GM18907 (cell line): ENCODE measurements at regions not wholly inside any gene's neighbourhood (a gene's known extent, or its start where the extent isn't known, plus 50 kb on each side); places are given as distances from the start of the nearest gene placed in this dataset.
"Not testable (repeated sequence)": the region's sequence is repeated elsewhere in the genome, so short reads cannot be mapped to it uniquely, and the experiment has no call there.

Experiments
- ATAC-seq: cut with Tn5 transposase; IDR thresholded peaks from one replicate; pipeline ENCODE4 v1.9.1; 2021; ENCODE audit warnings: mild to moderate bottlenecking, moderate library complexity; ENCODE audit not compliant: unreplicated experiment

DNA sequence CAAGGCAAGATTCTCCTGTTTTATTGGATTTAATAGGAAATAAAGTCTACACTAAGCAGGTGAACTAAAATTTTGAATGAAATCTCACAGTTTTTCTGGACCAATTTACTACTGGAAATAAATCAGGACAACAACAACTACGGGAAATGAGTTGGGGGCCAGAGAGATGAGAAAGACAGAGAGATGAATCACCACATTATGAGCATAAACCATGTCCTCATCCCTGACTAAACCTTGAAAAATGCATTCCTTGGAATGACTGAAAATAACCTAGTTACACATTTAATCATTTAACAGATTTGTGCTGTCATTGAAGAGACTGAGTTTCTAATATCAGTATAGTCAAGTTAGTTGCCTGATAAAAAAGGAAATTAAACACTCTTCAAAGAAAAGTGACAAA lies 608.4 kb upstream of the KCND2 start:
- ATAC-seq = no peak

DNA sequence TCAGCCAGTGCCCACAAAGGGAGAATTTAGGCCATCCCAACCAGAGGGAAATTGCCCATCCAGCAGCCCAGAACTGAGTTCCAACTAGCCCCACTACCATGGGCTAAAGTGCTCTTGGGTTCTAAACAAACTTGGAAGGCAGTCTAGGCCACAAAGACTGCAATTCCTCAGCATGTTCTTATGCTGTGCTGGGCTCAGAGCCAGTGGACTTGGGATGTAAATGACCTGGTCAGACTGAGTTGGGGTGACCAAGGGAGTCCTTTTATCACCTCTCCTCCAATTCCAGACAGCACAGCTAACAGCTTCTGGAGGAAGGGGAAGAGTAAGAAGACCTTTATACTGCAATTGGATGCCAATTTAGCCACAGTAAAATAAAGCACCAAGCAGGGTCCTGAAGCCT lies 607.2 kb upstream of the KCND2 start:
- no peak for ATAC-seq

DNA sequence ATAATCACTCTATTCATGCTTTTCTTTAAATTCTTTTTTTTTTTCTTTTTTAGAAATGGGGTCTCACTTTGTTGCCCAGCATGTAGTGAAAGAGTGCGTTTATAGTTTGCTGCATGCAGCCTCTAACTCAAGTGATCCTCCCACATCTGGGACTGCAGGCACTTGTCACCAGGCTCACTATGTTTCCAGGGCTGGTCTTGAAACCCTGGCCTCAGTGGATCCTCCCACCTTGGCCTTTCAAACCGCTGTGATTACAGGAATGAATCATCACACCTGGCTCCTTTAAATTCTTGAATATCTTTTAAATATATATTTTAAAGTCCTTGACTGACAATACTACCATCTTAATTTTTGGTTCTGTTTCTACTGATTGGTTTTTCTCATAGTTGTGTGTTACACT lies 591.6 kb upstream of the KCND2 start:
- no peak for ATAC-seq

DNA sequence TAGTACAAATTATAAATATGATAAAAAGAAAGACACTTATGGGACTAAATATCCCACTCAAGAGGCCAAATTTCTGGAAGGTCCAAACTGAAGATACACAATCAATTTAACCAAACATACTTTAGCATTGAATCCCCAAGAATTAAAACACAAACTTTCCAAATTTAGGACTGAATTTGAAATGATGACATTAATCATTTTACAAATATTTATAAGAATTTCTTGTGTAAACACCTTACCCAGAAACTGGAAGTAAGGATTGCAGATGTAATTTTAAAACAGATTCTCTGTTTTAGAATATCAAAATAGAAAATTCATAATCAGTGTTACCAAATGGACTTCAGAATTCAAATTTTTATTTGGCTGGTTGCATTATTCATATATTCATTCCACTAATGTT lies 588.2 kb upstream of the KCND2 start:
- no peak for ATAC-seq

DNA sequence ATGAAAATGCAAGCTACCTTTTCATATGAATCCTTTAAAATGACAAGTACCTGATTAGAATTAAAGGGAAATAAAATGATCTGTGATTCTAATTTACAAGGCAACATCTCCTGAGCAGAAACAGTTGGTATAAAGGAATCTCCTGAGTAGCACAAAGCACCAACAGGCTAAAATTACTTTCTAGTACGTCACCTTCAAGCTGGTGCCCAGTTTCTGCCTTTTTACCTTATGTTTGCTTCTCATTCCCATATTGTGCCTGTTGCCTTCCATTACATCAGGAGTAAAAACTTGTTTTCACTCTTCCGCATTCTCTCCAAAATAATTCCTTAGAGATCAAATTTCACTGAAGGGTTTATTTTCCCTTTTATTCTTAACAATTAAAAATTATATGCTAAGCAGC lies 587.1 kb upstream of the KCND2 start:
- ATAC-seq = no peak

DNA sequence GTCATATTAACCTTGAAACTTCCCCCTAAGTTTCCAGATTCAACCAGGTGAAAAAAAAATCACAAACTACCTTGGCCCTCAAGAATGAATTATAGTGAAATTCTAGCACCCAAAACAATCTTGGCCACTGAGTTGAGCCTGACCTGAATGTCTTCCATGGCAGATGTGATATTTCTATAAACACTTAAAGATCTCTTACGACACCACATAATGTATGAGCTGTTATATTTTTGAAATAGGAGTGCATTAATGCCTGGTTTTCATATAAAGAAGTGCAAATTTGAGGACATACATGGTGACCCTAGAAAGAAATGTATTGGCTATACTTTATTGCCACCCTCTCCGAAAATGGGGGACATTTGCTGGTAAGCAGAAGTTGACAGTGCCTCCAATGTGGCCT lies 584.1 kb upstream of the KCND2 start:
- no peak for ATAC-seq

DNA sequence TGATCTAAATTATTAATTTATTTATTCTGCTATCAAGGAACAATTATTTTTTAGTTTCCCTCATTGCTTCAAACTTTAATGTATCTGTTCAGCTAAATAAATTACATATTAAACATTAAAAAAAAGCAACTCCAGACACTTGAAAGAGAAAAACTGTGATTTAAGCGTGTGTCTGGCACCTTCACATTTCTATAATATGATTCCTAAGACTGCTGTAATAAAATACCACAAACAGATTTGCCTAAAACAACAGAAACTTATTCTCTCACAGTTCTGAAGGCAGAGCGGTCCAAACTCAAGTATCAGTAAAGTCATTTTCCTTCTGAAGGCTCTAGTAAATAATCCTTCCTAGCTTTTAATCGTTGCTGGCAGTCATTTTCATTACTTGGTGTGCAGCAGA lies 580.4 kb upstream of the KCND2 start:
- no peak for ATAC-seq

DNA sequence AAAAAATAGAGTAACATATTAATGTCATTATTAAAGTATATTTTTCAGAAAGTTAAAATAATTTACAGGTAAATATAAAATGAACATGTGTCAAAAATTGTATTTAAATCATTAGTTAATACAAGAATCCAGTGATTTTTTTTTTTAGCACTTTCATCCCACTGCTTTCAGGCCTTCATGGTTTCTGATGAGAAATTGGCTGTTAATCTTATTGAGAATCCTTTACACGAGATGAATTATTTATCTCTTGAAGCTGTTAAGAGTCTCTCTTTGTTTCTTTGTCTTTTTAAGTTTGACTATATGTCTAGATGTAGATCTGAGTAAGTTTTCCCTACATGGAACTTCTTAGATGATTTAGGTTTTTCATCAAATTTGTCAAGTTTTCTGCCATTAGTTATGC lies 578.5 kb upstream of the KCND2 start:
- ATAC-seq = no peak

DNA sequence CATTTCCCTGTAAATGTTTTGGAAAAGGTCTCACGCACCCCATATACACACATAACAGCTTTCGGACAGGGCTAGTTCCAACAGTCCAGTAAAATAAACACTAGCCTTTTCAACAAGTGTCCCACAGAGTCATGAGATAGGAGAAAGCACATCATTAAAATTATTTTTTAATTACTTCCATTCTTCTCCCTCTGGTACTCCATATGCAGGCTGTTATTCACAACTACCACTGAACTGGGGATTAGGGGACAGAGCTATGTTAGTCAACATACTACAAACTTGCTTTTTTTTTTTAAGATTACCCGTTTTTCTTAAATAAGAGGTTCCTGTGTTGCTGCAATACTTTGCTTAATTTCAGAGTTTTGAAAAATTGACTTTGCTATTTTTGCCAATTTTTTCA lies 576.6 kb upstream of the KCND2 start:
- ATAC-seq = no peak

DNA sequence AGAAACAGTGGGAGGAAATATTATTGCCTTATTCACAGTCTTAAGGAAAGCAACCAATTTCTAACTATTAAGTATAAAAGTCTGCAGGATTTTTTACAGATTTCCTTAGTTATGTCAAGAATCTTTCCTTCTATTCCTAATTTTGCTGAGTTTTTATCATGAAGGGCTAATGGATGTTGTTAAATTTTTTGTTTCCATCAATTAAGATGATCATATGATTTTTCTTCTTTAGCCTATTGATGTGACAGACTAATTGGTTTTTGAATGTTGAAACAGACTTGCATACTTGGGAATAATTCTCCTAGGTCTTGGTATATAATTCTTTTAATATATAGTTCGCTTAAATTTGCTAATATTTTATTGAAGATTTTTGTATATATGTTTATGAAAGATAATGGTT lies 569.1 kb upstream of the KCND2 start:
- no peak for ATAC-seq

DNA sequence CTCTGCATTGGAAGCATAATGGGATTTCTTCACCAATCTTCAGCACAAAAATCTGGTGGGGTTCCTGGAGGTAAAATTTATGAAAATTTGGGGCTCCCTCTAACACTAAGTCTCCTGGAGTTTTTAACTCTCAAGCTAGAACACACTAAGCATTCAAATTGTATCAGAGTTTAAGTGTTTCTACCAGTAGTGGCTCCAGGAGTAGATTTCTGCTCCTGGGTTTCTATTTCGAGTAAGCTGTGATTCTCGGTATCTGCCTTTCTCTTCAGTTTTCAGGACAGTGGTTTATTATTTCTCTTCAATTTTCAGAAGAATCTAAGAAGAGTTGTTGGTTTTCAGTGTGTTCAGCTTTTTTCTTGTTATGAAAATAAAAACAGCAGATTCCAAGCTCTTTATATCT lies 566.4 kb upstream of the KCND2 start:
- no peak for ATAC-seq

DNA sequence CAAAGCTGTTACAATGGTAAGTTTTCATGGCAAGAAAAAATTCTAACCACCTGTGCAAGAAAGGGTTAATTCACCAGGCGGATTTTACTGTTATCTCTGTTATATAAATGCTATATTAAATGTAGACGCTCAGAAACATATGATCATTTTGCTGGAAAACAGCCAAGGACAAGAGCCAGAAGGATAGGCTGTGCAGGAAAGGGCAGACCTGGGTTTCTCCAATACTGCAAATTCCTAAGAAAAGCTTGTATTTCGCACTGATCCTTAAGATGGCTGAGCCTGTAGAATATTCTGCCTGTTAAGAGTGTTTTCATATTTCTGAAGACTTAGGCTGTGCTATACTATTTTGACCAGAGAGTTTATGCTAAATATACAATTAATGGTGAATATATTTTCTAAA lies 564.1 kb upstream of the KCND2 start:
- ATAC-seq = no peak

DNA sequence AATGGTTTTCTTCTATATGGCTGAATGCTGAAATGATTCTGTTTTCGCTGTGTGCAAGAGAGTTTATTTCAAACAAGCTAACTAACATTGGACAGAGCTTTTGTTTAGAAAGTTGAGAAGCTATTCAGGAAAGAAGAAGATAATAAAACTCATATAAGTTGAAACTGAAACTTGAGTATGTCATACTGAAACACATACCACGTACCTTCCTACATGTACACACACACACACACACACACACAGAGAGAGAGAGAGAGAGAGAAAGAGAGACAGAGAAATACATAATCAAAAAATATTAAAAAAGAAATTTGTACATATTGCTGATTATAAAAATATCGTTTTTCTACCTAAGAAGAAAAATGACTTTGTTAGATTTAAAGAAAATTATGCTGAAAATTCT lies 561.9 kb upstream of the KCND2 start:
- peak; percentile 86 for ATAC-seq

DNA sequence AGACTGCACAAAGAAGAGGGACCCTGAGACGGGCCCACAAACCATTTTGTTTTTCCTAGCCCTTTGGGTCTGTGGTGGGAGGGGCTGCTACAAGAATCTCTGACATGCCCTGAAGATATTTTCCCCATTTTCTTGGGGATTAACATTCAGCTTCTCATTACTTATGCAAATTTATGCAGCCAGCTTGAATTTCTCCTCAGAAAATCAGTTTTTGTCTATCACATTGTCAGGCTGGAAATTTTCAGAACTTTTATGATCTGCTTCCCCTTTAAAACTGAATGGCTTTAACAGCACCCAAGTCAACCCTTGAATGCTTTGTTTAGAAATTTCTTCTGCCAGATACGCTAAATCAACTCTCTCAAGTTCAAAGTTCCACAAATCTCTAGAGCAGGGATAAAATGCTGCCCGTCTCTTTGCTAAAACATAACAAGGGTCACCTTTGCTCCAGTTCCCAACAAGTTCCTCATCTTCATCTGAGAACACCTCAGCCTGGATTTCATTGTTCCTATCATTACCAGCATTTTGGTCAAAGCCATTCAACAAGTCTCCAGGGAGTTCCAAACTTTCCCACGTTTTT lies 560.0 kb upstream of the KCND2 start:
- ATAC-seq = no peak

DNA sequence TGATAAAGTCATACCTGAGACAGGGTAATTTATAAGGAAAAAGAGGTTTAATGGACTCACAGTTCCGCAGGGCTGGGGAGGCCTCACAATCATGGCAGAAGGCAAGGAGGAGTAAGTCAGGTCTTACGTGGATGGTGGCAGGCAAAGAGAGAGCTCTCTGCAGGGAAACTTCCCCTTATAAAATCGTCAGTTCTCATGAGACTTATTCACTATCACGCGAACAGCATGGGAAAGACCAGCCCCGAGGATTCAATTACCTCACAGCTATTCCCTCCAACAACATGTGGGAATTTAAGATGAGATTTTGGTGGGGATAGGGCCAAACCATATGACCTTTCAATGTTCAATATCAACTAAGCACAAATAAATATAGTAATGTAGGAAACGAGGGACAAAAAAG lies 559.4 kb upstream of the KCND2 start:
- ATAC-seq = no peak

DNA sequence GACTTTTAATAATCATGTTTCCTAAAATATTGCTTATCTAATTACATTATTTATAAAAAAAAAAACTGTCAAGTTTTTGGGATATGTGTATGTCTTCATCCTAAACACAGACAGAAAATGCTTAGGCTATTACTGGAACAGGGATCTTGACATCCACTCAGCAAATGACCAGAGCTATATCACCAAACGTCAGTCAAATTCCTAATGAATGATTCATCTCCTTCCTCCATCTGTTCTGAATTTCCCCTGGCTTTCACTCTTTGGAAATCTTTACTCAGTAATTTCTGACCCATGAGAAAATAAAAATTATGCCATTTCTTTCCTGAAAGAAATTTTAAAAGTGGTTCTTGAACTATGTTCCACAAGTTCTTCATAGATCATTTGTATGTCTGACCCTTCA lies 552.4 kb upstream of the KCND2 start:
- no peak for ATAC-seq

DNA sequence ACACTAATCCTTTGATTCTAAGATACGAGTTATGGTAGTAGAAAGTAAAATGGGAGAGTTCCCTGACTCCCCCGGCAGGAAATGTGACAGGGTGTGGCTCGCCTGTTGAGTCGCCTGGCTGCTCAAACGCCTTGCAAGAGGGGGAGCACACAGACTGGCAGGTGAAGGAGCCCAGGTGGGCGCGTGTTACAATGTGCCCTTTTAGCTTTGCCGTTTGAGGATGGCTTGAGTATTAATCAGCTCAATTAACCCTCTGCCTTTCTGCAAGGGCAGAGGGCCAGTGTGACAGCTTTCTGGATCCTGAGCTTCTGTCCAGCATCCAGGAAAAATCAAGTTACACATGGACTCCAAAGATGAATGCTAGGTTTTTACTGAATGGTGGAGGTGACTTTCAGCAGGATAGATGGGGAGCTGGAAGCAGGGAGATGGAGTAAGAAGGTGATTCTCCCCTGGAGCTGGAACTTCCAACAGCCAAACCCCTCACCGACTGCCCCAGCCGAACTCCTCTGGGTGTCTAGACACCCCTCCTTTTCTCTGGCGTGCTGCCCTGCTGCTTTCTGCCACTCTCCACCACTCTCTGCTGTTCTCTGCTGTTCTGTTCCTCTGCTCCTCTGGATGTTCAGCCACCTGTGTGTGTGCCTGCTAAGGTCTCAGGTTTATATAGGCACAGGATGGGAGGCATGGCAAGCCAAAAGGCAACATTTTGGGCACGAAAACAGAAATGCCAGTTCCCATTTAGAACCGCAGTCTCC lies 548.8 kb upstream of the KCND2 start:
- no peak for ATAC-seq

DNA sequence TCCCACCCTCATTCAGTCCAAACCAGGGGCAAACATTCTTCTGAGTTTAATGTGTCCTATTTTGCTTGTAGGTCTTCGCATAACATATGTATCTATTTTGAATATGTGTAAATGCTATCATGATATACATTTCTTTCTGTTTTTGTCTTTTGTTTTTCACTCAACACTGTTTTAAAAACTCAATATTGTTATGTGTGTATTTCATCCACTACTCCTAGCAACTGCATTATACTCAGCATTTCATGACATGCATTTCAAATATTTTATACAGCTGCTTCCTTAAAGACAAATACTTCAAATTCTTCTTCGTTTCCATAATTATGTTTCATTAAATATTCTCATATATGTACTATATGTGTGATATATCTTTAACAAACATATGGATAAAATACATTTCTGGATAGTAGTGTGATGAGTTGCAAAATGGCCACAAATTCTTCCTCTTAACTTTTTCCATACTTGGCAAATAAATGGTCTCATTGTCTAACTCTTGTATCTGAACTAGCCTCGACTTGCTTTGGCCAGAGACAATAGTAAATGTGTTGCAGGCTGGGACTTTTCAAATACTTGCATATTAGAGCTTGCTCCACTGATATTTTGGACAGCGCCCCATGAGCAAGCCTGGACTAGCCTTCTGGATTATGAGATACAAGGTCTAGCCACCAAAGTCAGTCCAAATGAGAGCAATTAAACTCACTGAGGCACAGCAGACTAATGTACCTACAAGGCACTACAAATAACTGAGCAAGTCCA lies 539.7 kb upstream of the KCND2 start:
- no peak for ATAC-seq

DNA sequence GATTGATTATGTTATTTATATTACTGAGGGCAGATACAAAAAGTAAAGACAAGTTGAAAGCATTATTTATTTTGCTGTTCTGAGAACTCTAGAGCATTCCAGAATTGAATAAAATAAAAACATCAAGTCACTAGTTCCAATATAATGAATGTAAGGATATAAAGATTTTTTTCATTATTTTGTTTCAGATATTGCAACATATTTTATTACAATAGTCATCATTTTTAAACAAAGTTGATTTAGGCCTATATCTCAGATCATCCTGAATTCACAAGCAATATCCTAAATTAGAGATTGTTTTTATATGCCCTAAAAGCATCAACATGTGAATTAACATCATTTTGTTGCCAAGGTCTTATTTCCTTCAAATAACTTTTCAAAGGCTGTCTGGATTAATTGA lies 535.6 kb upstream of the KCND2 start:
- ATAC-seq = no peak

DNA sequence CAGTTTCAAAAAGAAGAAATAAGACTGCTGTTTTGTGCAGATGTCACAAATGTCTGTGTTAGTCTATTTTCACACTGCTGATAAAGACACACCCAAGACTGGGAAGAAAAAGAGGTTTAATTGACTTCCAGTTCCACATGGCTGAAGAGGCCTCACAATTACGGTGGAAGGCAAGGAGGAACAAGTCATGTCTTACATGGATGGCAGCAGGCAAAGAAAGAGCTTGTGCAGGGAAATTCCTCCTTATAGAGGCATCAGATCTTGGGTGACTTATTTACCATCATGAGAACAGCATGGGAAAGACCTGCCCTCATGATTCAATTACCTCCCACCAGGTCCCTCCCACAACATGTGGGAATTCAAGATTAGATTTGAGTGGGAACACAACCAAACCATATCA lies 527.7 kb upstream of the KCND2 start:
- not testable (repeated sequence) for ATAC-seq

DNA sequence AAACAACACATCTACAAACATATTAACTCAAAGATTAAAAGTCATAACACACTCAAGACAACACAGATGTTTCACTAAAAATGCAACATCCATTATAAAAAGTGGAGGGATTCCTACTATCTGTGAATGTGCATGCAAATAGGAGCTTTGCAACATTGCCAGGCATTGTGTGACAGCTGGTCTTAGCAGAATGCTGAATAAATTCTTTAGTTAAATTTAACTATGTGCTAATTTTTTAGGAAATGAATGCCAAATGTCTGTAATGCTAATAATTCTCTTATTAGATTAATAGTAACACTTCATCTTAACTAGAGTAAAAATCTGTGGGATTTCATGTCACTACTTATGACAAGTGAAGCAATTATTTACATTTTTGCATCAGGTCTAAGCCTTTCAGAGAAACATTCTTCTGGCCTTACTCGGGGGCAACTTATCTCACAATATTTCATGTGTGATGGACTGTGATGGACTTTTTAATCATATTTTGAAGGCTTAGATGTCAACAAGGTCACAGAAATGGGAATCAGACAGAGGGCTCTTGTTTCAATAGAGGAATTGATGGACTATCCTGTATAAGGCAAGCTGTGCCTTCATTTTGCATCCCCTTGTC lies 524.6 kb upstream of the KCND2 start:
- no peak for ATAC-seq

DNA sequence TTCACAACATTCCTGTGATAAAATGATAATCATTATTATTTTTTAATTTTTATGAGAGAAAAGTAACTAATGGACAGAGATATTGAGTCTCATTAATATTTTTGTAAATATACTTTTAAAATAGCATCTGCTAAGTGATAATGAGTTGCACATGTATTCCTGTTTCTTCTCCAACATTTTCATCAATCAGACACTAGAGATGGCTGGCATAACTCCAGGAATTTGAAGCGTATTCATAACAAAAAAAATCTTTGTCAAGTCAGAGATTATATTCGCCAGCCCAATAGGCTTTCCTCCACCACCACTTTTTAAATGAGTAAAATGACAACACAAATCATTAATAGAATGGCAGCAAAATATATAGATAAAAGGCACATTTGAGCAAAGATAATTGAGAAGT lies 524.0 kb upstream of the KCND2 start:
- ATAC-seq = no peak
